ENCODE measurements at regions not wholly inside any gene's neighbourhood (a gene's known extent, or its start where the extent isn't known, plus 50 kb on each side); places are given as distances from the start of the nearest gene placed in this dataset.

DNA sequence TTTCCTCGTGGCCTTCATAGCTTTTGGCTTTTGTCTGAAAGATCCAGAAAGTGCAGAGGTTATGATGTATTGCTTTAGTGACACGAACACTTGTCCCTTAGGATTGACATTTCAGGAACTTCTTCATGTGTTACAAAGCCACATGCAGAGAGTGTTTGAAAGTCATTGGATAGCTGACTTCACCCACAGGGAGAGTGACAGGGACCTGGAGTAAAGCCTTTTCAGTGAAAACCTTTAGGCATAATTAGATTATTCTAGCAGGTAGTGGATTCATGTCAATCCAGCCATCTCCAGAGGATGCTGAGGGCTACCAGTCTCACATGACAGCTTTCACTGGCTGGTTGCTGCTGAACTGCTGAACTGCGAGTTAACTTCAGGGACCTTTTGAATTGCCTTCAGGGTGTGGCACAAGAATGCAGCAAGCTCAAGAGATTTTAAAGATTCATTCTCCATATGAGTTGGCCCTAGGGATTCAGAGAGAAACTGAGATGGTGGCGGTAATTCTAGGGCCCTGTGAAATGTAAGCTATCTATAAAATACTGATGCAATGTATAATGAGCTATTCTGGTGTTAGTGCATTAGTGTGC, 267.0 kb upstream of the GOLIM4 start (continued):
- TF ChIP-seq FOXP1 (CRISPR knock-in tag; IDR thresholded peaks at IDR 0.05; ENCODE audit: borderline replicate concordance) (no peak), CBFB (CRISPR knock-in tag; IDR thresholded peaks at IDR 0.05; ENCODE audit: low read depth) (no peak), ZBTB21 (CRISPR knock-in tag; IDR thresholded peaks at IDR 0.05; ENCODE audit: borderline replicate concordance) (no peak)
- TF ChIP-seq, protein P1, sequence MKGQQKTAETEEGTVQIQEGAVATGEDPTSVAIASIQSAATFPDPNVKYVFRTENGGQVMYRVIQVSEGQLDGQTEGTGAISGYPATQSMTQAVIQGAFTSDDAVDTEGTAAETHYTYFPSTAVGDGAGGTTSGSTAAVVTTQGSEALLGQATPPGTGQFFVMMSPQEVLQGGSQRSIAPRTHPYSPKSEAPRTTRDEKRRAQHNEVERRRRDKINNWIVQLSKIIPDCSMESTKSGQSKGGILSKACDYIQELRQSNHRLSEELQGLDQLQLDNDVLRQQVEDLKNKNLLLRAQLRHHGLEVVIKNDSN (CRISPR knock-in tag; IDR thresholded peaks at IDR 0.05) = no peak

GRCh38 chr3:168362156-168362555, 266.4 kb upstream of the GOLIM4 start:
- ChIA-PET POLR2A (no interaction called here), CTCF (no interaction called here)
- no peaks in the 10 kb centered on the region for H3K36me3 Mint-ChIP-seq
- no peak overlapping the region for H3K4me3 Mint-ChIP-seq
- ATAC-seq (no peak), DNase-seq (ENCODE audit: low spot score) (no peak)
- no peaks in the 10 kb centered on the region for H3K27me3 Mint-ChIP-seq (ENCODE audit: low read depth)
- H3K4me1 Mint-ChIP-seq = no peaks in the 10 kb centered on the region
- no peak overlapping the region for H3K27ac Mint-ChIP-seq
- H3K9me3 Mint-ChIP-seq = no peaks in the 10 kb centered on the region
- TF ChIP-seq ATF2 (CRISPR knock-in tag; IDR thresholded peaks at IDR 0.05; ENCODE audit: borderline replicate concordance, low read depth) (no peak), GRHL2 (CRISPR knock-in tag; IDR thresholded peaks at IDR 0.05; ENCODE audit: insufficient replicate concordance, severe bottlenecking) (no peak), CREM (CRISPR knock-in tag; IDR thresholded peaks at IDR 0.05) (no peak), ZNF512 (CRISPR knock-in tag; IDR thresholded peaks at IDR 0.05; ENCODE audit: borderline replicate concordance) (no peak), FOXP4 (CRISPR knock-in tag; IDR thresholded peaks at IDR 0.05) (no peak), ZNF263 (CRISPR knock-in tag; IDR thresholded peaks at IDR 0.05; ENCODE audit: low read depth) (no peak), ZNF532 (CRISPR knock-in tag; IDR thresholded peaks at IDR 0.05; ENCODE audit: borderline replicate concordance) (no peak), FOXK1 (CRISPR knock-in tag; IDR thresholded peaks at IDR 0.05) (no peak), GTF2I (CRISPR knock-in tag; conservative IDR thresholded peaks at IDR 0.05) (no peak), SOX15 (CRISPR knock-in tag; IDR thresholded peaks at IDR 0.05) (no peak)
- TF ChIP-seq, protein P2, sequence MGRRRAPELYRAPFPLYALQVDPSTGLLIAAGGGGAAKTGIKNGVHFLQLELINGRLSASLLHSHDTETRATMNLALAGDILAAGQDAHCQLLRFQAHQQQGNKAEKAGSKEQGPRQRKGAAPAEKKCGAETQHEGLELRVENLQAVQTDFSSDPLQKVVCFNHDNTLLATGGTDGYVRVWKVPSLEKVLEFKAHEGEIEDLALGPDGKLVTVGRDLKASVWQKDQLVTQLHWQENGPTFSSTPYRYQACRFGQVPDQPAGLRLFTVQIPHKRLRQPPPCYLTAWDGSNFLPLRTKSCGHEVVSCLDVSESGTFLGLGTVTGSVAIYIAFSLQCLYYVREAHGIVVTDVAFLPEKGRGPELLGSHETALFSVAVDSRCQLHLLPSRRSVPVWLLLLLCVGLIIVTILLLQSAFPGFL (CRISPR knock-in tag; IDR thresholded peaks at IDR 0.05; ENCODE audit: borderline replicate concordance) = no peak
- TF ChIP-seq, protein P3, sequence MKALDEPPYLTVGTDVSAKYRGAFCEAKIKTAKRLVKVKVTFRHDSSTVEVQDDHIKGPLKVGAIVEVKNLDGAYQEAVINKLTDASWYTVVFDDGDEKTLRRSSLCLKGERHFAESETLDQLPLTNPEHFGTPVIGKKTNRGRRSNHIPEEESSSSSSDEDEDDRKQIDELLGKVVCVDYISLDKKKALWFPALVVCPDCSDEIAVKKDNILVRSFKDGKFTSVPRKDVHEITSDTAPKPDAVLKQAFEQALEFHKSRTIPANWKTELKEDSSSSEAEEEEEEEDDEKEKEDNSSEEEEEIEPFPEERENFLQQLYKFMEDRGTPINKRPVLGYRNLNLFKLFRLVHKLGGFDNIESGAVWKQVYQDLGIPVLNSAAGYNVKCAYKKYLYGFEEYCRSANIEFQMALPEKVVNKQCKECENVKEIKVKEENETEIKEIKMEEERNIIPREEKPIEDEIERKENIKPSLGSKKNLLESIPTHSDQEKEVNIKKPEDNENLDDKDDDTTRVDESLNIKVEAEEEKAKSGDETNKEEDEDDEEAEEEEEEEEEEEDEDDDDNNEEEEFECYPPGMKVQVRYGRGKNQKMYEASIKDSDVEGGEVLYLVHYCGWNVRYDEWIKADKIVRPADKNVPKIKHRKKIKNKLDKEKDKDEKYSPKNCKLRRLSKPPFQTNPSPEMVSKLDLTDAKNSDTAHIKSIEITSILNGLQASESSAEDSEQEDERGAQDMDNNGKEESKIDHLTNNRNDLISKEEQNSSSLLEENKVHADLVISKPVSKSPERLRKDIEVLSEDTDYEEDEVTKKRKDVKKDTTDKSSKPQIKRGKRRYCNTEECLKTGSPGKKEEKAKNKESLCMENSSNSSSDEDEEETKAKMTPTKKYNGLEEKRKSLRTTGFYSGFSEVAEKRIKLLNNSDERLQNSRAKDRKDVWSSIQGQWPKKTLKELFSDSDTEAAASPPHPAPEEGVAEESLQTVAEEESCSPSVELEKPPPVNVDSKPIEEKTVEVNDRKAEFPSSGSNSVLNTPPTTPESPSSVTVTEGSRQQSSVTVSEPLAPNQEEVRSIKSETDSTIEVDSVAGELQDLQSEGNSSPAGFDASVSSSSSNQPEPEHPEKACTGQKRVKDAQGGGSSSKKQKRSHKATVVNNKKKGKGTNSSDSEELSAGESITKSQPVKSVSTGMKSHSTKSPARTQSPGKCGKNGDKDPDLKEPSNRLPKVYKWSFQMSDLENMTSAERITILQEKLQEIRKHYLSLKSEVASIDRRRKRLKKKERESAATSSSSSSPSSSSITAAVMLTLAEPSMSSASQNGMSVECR (CRISPR knock-in tag; IDR thresholded peaks at IDR 0.05; ENCODE audit: borderline replicate concordance) = no peak
- TF ChIP-seq, protein P4, sequence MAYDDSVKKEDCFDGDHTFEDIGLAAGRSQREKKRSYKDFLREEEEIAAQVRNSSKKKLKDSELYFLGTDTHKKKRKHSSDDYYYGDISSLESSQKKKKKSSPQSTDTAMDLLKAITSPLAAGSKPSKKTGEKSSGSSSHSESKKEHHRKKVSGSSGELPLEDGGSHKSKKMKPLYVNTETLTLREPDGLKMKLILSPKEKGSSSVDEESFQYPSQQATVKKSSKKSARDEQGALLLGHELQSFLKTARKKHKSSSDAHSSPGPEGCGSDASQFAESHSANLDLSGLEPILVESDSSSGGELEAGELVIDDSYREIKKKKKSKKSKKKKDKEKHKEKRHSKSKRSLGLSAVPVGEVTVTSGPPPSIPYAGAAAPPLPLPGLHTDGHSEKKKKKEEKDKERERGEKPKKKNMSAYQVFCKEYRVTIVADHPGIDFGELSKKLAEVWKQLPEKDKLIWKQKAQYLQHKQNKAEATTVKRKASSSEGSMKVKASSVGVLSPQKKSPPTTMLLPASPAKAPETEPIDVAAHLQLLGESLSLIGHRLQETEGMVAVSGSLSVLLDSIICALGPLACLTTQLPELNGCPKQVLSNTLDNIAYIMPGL (CRISPR knock-in tag; IDR thresholded peaks at IDR 0.05) = no peak
